ENCODE measurements at regions not wholly inside any gene's neighbourhood (a gene's known extent, or its start where the extent isn't known, plus 50 kb on each side); places are given as distances from the start of the nearest gene placed in this dataset.

DNA sequence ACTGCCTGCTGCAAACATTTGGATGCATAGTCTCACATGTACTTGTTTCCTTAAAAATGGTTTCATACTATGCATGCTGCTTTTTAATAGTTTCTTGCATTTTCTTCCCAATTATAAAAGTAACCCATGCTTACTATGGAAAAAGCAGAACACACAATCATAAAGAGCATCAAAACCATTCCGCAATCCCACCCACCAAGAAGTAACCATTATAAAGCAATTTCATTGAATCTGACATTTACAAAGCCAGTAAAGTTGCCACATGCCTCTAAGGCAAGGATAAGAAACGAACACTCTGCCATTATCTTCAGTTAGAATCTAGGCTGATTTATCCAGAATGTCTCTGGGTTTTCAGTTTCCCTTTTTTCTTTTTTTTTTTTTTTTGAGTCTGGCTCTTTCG lies 92.7 kb upstream of the OSMR start (continued):
- TF ChIP-seq EZH2 (IDR thresholded peaks at IDR 0.05; ENCODE audit: low read depth, low read length, severe bottlenecking) (no peak), TBP (IDR thresholded peaks at IDR 0.05; ENCODE audit: low read depth, low read length) (no peak), SP4 (IDR thresholded peaks at IDR 0.05; ENCODE audit: low read length) (no peak), JUND (IDR thresholded peaks at IDR 0.05; ENCODE audit: low read length) (no peak), BCL11A (IDR thresholded peaks at IDR 0.05; ENCODE audit: low read depth in 2 of 2, low read length in 2 of 2) (no peak), YY1 (IDR thresholded peaks at IDR 0.05; ENCODE audit: low read depth, low read length) (no peak)

Measured in H1 (cell line).